ENCODE measurements at regions not wholly inside any gene's neighbourhood (a gene's known extent, or its start where the extent isn't known, plus 50 kb on each side); places are given as distances from the start of the nearest gene placed in this dataset.

DNA sequence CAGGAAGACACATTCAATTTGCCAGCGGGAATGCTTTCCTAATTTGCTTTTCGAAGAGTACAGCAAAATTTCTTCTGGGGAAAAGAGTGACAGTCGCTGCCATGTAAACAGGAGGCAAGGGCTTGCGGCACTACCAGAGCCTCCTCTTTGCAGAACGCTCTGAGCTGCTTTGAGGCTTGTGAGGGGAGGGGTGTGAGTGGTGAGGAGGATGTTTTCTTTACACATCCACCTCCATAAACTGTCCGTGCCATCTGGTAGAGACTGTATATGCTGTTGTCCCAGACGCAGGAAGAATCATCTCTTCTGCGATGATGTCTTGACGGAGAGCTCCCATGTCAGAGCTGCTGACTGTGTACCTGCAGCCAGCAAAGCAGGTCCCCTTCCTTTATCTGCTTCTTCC is 138.0 kb downstream of the SOCS6 start:
- H3K9me3 ChIP-seq (ENCODE audit: severe bottlenecking), result peaks cover 2% of the 10 kb centered on the region
- DNase-seq (ENCODE audit: low spot score) (no peak), ATAC-seq (ENCODE audit: low read depth) (no peak)
- H3K36me3 ChIP-seq (ENCODE audit: low read depth), result no peaks in the 10 kb centered on the region
- H3K27me3 ChIP-seq (ENCODE audit: insufficient read depth, poor library complexity, severe bottlenecking), result no peaks in the 10 kb centered on the region
- no peak overlapping the region for H3K4me3 ChIP-seq (ENCODE audit: severe bottlenecking)
- no peak overlapping the region for H3K27ac ChIP-seq (ENCODE audit: poor library complexity, severe bottlenecking)
- H3K4me1 ChIP-seq (ENCODE audit: insufficient read depth, poor library complexity, severe bottlenecking), result peaks cover 35% of the 10 kb centered on the region
- TF ChIP-seq, protein P1, sequence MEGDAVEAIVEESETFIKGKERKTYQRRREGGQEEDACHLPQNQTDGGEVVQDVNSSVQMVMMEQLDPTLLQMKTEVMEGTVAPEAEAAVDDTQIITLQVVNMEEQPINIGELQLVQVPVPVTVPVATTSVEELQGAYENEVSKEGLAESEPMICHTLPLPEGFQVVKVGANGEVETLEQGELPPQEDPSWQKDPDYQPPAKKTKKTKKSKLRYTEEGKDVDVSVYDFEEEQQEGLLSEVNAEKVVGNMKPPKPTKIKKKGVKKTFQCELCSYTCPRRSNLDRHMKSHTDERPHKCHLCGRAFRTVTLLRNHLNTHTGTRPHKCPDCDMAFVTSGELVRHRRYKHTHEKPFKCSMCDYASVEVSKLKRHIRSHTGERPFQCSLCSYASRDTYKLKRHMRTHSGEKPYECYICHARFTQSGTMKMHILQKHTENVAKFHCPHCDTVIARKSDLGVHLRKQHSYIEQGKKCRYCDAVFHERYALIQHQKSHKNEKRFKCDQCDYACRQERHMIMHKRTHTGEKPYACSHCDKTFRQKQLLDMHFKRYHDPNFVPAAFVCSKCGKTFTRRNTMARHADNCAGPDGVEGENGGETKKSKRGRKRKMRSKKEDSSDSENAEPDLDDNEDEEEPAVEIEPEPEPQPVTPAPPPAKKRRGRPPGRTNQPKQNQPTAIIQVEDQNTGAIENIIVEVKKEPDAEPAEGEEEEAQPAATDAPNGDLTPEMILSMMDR (IDR thresholded peaks at IDR 0.05; ENCODE audit: poor library complexity, severe bottlenecking), result no peak

DNA sequence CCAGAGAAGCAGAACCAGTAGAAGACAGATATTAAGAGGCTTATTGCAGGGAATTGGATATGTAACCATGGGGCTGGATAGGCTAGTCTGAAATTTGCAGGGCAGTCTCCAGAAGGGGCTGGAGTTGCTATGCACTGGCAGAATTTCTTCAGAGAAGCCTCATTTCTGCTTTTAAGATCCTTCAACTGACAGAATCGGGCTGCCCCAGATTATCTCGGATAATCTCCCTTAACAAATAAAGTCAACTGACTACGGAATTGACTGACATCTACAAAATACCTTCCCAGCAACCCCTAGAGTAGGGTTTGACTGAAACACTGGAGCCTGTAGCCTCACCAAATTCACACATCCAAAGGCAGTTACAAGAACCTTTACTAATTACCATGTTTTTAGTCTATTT is 136.4 kb downstream of the SOCS6 start:
- no peak overlapping the region for H3K27ac ChIP-seq (ENCODE audit: poor library complexity, severe bottlenecking)
- TF ChIP-seq, protein P1 (IDR thresholded peaks at IDR 0.05; ENCODE audit: poor library complexity, severe bottlenecking), result no peak
- no peaks in the 10 kb centered on the region for H3K36me3 ChIP-seq (ENCODE audit: low read depth)
- peaks cover 39% of the 10 kb centered on the region for H3K4me1 ChIP-seq (ENCODE audit: insufficient read depth, poor library complexity, severe bottlenecking)
- ATAC-seq (ENCODE audit: low read depth) (no peak), DNase-seq (ENCODE audit: low spot score) (no peak)
- no peak overlapping the region for H3K4me3 ChIP-seq (ENCODE audit: severe bottlenecking)
- peaks cover 2% of the 10 kb centered on the region for H3K9me3 ChIP-seq (ENCODE audit: severe bottlenecking)
- H3K27me3 ChIP-seq (ENCODE audit: insufficient read depth, poor library complexity, severe bottlenecking), result no peaks in the 10 kb centered on the region

DNA sequence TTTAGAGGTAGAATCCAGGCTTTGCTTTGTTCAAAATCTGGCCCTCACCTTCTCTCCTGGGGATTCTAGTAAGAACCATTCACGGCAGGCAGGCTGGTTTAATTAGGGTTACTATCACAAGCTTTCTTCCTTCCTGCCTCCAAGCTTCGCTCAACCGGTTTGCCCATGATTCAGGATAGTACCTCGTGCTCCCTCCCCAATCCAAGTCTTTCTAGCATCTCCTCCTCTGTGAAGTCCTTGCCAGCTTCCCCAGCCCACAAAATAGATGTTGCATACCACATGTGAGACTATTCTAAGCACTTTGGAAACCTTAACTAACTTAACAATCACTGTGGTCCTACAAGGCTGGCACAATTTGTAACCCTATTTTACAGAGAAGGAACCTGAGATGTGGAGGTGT is 135.1 kb downstream of the SOCS6 start:
- no peak for DNase-seq (ENCODE audit: low spot score)
- H3K4me3 ChIP-seq (ENCODE audit: severe bottlenecking), result no peak overlapping the region
- TF ChIP-seq, protein P1 (IDR thresholded peaks at IDR 0.05; ENCODE audit: poor library complexity, severe bottlenecking), result no peak
- peaks cover 50% of the 10 kb centered on the region for H3K4me1 ChIP-seq (ENCODE audit: insufficient read depth, poor library complexity, severe bottlenecking)
- peaks cover 2% of the 10 kb centered on the region for H3K9me3 ChIP-seq (ENCODE audit: severe bottlenecking)
- no peaks in the 10 kb centered on the region for H3K27me3 ChIP-seq (ENCODE audit: insufficient read depth, poor library complexity, severe bottlenecking)
- ATAC-seq (ENCODE audit: low read depth), result peak; percentile 5; the same call in 1 of the 3 replicates
- H3K36me3 ChIP-seq (ENCODE audit: low read depth), result no peaks in the 10 kb centered on the region
- H3K27ac ChIP-seq (ENCODE audit: poor library complexity, severe bottlenecking), result peak overlapping the region; percentile 89

DNA sequence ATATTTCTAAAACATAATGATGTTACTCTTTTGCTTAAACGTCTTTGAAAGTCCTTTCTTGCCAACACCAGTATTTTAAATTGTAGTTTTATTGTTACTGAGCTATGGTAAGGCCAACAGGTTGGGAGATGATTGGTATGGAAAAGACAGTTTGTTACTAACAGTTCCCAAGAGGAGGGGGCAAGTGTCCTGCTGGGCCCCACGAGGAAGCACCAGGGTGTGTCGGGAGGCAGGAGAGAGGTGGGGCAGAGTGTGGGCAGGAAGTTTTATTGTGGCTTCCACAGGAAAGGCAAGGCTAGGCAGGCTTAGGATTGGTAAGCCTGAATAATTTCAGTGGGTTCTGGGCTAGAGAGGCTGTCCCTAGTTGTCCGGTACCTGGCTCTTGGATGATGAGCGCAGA is 134.3 kb downstream of the SOCS6 start:
- Histone ChIP-seq H3K27me3 (ENCODE audit: insufficient read depth, poor library complexity, severe bottlenecking) (no peaks in the 10 kb centered on the region), H3K4me1 (ENCODE audit: insufficient read depth, poor library complexity, severe bottlenecking) (peaks cover 50% of the 10 kb centered on the region)
- TF ChIP-seq, protein P1 (IDR thresholded peaks at IDR 0.05; ENCODE audit: poor library complexity, severe bottlenecking), result no peak

DNA sequence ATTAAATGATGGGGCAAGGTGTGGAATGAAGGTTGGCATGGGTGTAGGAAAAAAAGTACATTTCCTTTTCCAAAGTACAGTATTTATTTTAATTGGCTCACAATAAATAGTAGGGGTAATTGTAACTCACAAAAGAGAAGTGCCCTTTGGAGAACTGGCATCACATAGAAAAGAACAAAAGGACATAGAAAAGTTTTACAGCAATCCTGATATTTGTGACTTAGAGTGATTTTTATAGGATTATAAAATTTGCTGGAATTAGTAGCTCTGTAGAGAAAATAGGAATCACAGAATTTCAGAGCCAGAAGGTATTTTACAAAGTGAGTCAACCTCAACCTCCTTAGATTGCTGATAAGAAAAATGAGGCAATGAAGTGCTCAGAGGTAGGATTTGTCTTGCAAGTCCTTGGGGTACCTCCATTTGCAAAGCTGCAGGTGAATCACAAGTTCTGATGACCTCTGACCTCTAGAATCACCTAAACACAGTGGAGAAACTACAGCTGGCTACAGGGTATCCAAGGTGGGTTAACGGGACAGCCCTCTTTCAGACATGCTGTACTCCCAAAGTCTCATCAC is 133.6 kb downstream of the SOCS6 start:
- Histone ChIP-seq H3K36me3 (ENCODE audit: low read depth) (no peaks in the 10 kb centered on the region), H3K4me1 (ENCODE audit: insufficient read depth, poor library complexity, severe bottlenecking) (peaks cover 50% of the 10 kb centered on the region), H3K4me3 (ENCODE audit: severe bottlenecking) (no peak overlapping the region), H3K9me3 (ENCODE audit: severe bottlenecking) (peaks cover 2% of the 10 kb centered on the region), H3K27ac (ENCODE audit: poor library complexity, severe bottlenecking) (peak overlapping the region; percentile 89), H3K27me3 (ENCODE audit: insufficient read depth, poor library complexity, severe bottlenecking) (no peaks in the 10 kb centered on the region)
- TF ChIP-seq, protein P1 (IDR thresholded peaks at IDR 0.05; ENCODE audit: poor library complexity, severe bottlenecking), result no peak
- DNase-seq (ENCODE audit: low spot score), result no peak
- peak; percentile 30 for ATAC-seq (ENCODE audit: low read depth)

More for the DNA sequence above, 134.3 kb downstream of the SOCS6 start:
- Histone ChIP-seq H3K9me3 (ENCODE audit: severe bottlenecking) (peaks cover 2% of the 10 kb centered on the region), H3K4me3 (ENCODE audit: severe bottlenecking) (no peak overlapping the region), H3K36me3 (ENCODE audit: low read depth) (no peaks in the 10 kb centered on the region), H3K27ac (ENCODE audit: poor library complexity, severe bottlenecking) (peak overlapping the region; percentile 89)
- ATAC-seq (ENCODE audit: low read depth) (no peak), DNase-seq (ENCODE audit: low spot score) (no peak)
